B cell (primary cell): ENCODE measurements at regions not wholly inside any gene's neighbourhood (a gene's known extent, or its start where the extent isn't known, plus 50 kb on each side); places are given as distances from the start of the nearest gene placed in this dataset.

ENCODE experiments used
- ATAC-seq: fragments of 200-7000 bp; cut with Tn5 transposase; one replicate; pipeline ENCODE4 v1.10.0; 2021; ENCODE audit warnings: low read depth, mild to moderate bottlenecking, moderate number of reproducible peaks, moderate library complexity
- CTCF ChIA-PET: fragments of 350-600 bp; sonication (Branson Sonifier 250); formaldehyde crosslinking; loops from one replicate; lab custom pipeline; 2021; ENCODE audit warnings: antibody characterized with exemption, inconsistent platforms; lab: Charles Lee
- POLR2A ChIA-PET: fragments of 350-600 bp; sonication (Branson Sonifier 250); formaldehyde crosslinking; loops from one replicate; lab custom pipeline; 2021; ENCODE audit warnings: antibody characterized with exemption; lab: Charles Lee
- DNase-seq: peaks from one replicate; pipeline ENCODE4 v3.0.0; 2013
- H2AFZ ChIP-seq: 2 replicates; pipeline ENCODE4 v1.6.1; 2012; ENCODE audit warnings: mild to moderate bottlenecking, low read depth, low read length; ENCODE audit not compliant: insufficient read depth, poor library complexity, severe bottlenecking
- H3K27ac ChIP-seq, 2 donors: 1 replicate in 1 of 2; 2 replicates in 1 of 2; pipeline ENCODE4 v1.5.1; 2012 to 2013; ENCODE audit warnings: low read length in 2 of 2, mild to moderate bottlenecking in 2 of 2, moderate library complexity in 1 of 2
- H3K27me3 ChIP-seq, 4 experiments: fragments of 200-600 bp in 1 of 4; sonication (generic) in 1 of 4; replicated peaks in 1 of 4; 1 replicate in 2 of 4; 2 replicates in 2 of 4; pipeline versions ENCODE4 v1.6.1 to v1.7.0; 2013 to 2016; ENCODE audit warnings: low read length in 3 of 4, mild to moderate bottlenecking in 2 of 4, mixed read lengths in 1 of 4, moderate library complexity in 1 of 4; ENCODE audit not compliant: insufficient read depth in 4 of 4, control insufficient read depth in 3 of 4; ENCODE audit errors: control extremely low read depth in 1 of 4
- H3K36me3 ChIP-seq, 2 experiments: replicated peaks in 1 of 2; 1 replicate in 1 of 2; 2 replicates in 1 of 2; pipeline versions ENCODE4 v1.6.1 to v1.7.1; 2013; ENCODE audit warnings: low read length in 1 of 2; ENCODE audit not compliant: insufficient read depth in 2 of 2, control insufficient read depth in 1 of 2; ENCODE audit errors: control extremely low read depth in 1 of 2, extremely low read depth in 1 of 2
- H3K4me1 ChIP-seq, 2 donors: fragments of 200-600 bp in 1 of 2; sonication (generic) in 1 of 2; 1 replicate in 1 of 2; 2 replicates in 1 of 2; pipeline versions ENCODE4 v1.5.1 to v1.6.1; 2013 to 2017; ENCODE audit warnings: low read length in 2 of 2; ENCODE audit not compliant: control insufficient read depth in 2 of 2, insufficient read depth in 2 of 2
- H3K4me2 ChIP-seq: replicated peaks from 2 replicates; pipeline ENCODE3; 2012; ENCODE audit warnings: mild to moderate bottlenecking, low read depth, low read length; ENCODE audit not compliant: poor library complexity, severe bottlenecking
- H3K4me3 ChIP-seq, 5 experiments: fragments of 200-600 bp in 1 of 5; sonication (generic) in 1 of 5; 1 replicate in 3 of 5; 2 replicates in 2 of 5; pipeline versions ENCODE4 v1.5.1 to v1.7.0; 2011 to 2016; ENCODE audit warnings: low read length in 4 of 5, mild to moderate bottlenecking in 4 of 5, low read depth in 2 of 5, control low read depth in 1 of 5, moderate library complexity in 1 of 5; ENCODE audit not compliant: insufficient read depth in 1 of 5; ENCODE audit errors: control extremely low read depth in 1 of 5, extremely low read depth in 1 of 5
- H3K79me2 ChIP-seq: fragments of 200-600 bp; sonication (generic); one replicate; pipeline ENCODE4 v1.6.0; 2016; ENCODE audit warnings: low read length; ENCODE audit not compliant: control insufficient read depth, insufficient read depth
- H3K9ac ChIP-seq: fragments of 200-600 bp; sonication (generic); 2 replicates; pipeline ENCODE4 v1.6.1; 2017; ENCODE audit warnings: mild to moderate bottlenecking, low read length, moderate library complexity
- H3K9me3 ChIP-seq, 3 donors: one replicate each; pipeline versions ENCODE4 v1.6.1 to v1.7.1; 2013; ENCODE audit warnings: low read length in 2 of 3; ENCODE audit not compliant: control insufficient read depth in 2 of 3, insufficient read depth in 1 of 3; ENCODE audit errors: control extremely low read depth in 1 of 3
- H4K20me1 ChIP-seq: 2 replicates; pipeline ENCODE4 v1.6.0; 2012; ENCODE audit warnings: mild to moderate bottlenecking, low read length; ENCODE audit not compliant: insufficient read depth, control insufficient read depth, poor library complexity, severe bottlenecking
- H3K27ac Mint-ChIP-seq: one replicate; pipeline ENCODE4 v1.8.0; 2021; ENCODE audit warnings: mixed read lengths
- H3K27me3 Mint-ChIP-seq: one replicate; pipeline ENCODE4 v1.8.0; 2021; ENCODE audit warnings: mixed read lengths
- H3K4me1 Mint-ChIP-seq: one replicate; pipeline ENCODE4 v1.8.0; 2021; ENCODE audit warnings: mixed read lengths
- H3K4me3 Mint-ChIP-seq: one replicate; pipeline ENCODE4 v1.8.0; 2021; ENCODE audit warnings: mixed read lengths
- H3K9me3 Mint-ChIP-seq: one replicate; pipeline ENCODE4 v1.8.0; 2022; ENCODE audit warnings: mixed read lengths; ENCODE audit not compliant: insufficient read depth
- EZH2 ChIP-seq: IDR thresholded peaks from 2 replicates; pipeline ENCODE4 v1.6.1; 2012; ENCODE audit warnings: borderline replicate concordance, low read depth, mild to moderate bottlenecking, moderate library complexity, low read length; ENCODE audit not compliant: insufficient read depth, poor library complexity, severe bottlenecking
- WGBS: methylation state at CpG from one replicate; pipeline ENCODE4 v1.1.5; 2013; ENCODE audit warnings: missing lambda C conversion rate; ENCODE audit not compliant: insufficient coverage; 5-methylcytosine and 5-hydroxymethylcytosine counted together
- intact Hi-C: fragments of 100-400 bp; cut with micrococcal nuclease; formaldehyde crosslinking; loops from one replicate; pipeline ENCODE4 v1.10.0; 2022
- TF ChIP-seq, protein P1 (sequence below): fragments of 200-600 bp; IDR thresholded peaks from one replicate; pipeline ENCODE4 v1.8.0; 2022; ENCODE audit warnings: antibody characterized with exemption, mild to moderate bottlenecking

DNA sequence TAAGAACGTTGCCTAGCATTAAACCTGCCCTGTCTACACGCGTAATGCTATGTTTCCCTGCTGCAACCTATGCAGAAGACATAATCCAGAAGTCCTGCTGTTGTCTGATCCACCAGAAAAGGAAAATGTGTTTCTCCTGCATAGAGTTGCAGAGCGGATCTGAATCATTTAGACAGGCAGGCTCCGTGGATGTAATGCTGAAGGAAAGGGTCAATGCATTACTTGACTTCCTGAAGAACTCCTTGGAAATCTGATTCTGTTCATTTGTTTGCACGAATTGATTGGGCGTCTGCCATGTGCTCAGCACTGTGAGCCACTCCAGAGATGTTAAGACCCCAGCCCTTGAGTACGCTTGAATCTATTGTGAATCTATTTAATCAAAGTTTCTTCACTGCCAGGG, 83.4 kb downstream of the FOXL1 start:
- H3K9me3 Mint-ChIP-seq, result peaks cover 2% of the 10 kb centered on the region
- no peak overlapping the region for H3K4me2 ChIP-seq
- peaks cover 18% of the 10 kb centered on the region for H3K27me3 Mint-ChIP-seq
- no peak overlapping the region for H2AFZ ChIP-seq
- intact Hi-C loops, result no loop called here
- H3K4me1 ChIP-seq, result no peaks in the 10 kb centered on the region
- no peak for ATAC-seq
- H3K4me3 Mint-ChIP-seq, result no peak overlapping the region
- no peaks in the 10 kb centered on the region for H3K27me3 ChIP-seq
- peaks cover 0 to 17% (median 0%) of the 10 kb centered on the region in 3 donors for H3K9me3 ChIP-seq
- H3K4me1 Mint-ChIP-seq, result peaks cover 6% of the 10 kb centered on the region
- TF ChIP-seq EZH2, result no peak
- TF ChIP-seq, protein P1, sequence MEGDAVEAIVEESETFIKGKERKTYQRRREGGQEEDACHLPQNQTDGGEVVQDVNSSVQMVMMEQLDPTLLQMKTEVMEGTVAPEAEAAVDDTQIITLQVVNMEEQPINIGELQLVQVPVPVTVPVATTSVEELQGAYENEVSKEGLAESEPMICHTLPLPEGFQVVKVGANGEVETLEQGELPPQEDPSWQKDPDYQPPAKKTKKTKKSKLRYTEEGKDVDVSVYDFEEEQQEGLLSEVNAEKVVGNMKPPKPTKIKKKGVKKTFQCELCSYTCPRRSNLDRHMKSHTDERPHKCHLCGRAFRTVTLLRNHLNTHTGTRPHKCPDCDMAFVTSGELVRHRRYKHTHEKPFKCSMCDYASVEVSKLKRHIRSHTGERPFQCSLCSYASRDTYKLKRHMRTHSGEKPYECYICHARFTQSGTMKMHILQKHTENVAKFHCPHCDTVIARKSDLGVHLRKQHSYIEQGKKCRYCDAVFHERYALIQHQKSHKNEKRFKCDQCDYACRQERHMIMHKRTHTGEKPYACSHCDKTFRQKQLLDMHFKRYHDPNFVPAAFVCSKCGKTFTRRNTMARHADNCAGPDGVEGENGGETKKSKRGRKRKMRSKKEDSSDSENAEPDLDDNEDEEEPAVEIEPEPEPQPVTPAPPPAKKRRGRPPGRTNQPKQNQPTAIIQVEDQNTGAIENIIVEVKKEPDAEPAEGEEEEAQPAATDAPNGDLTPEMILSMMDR, result no peak
- H4K20me1 ChIP-seq, result no peaks in the 10 kb centered on the region
- no peak overlapping the region for H3K27ac ChIP-seq
- POLR2A ChIA-PET, result no interaction called here
- CTCF ChIA-PET, result no interaction called here
- H3K4me3 ChIP-seq, result no peak overlapping the region
- H3K27ac Mint-ChIP-seq, result no peak overlapping the region
- no peaks in the 10 kb centered on the region for H3K36me3 ChIP-seq
- 65% methylated on average over 7 of the region's 8 CpGs for WGBS
- no peak for DNase-seq
- no peaks in the 10 kb centered on the region for H3K79me2 ChIP-seq
- H3K9ac ChIP-seq, result no peak overlapping the region

DNA sequence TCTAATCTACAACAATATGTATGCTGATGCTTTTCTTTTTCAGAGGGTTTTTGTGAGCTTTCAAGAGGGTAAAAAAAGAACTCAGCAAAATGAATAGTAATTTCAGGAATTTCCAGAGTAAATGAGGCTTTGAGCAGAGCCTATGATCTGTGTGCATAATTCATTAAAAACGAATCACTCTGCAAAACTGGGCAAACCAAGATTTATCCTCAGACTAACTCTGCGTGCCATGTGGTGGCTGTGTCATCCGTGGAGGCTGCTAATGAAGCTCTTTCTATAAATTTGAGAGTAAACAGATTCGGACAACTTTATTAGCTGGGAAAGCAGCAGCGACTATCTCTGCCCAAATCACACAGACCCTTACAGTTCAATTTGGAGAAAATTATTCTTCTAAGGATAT, 83.8 kb downstream of the FOXL1 start:
- H3K27ac Mint-ChIP-seq, result no peak overlapping the region
- no peak overlapping the region for H3K4me3 ChIP-seq
- H3K4me2 ChIP-seq, result no peak overlapping the region
- H3K4me3 Mint-ChIP-seq, result no peak overlapping the region
- no CpG with 5 or more reads among the region's 5 CpGs for WGBS
- H3K27me3 Mint-ChIP-seq, result peaks cover 18% of the 10 kb centered on the region
- intact Hi-C loops, result no loop called here
- no peaks in the 10 kb centered on the region for H3K79me2 ChIP-seq
- H4K20me1 ChIP-seq, result no peaks in the 10 kb centered on the region
- no peak for ATAC-seq
- peaks cover 0 to 17% (median 0%) of the 10 kb centered on the region in 3 donors for H3K9me3 ChIP-seq
- H3K4me1 Mint-ChIP-seq, result peaks cover 6% of the 10 kb centered on the region
- ChIA-PET CTCF (no interaction called here), POLR2A (no interaction called here)
- H3K27ac ChIP-seq, result no peak overlapping the region
- peaks cover 2% of the 10 kb centered on the region for H3K9me3 Mint-ChIP-seq
- no peak for DNase-seq
- no peaks in the 10 kb centered on the region for H3K27me3 ChIP-seq
- H3K4me1 ChIP-seq, result no peaks in the 10 kb centered on the region
- TF ChIP-seq, protein P1, result no peak
- no peak for TF ChIP-seq EZH2
- no peak overlapping the region for H2AFZ ChIP-seq
- H3K9ac ChIP-seq, result no peak overlapping the region
- H3K36me3 ChIP-seq, result no peaks in the 10 kb centered on the region
